ENCODE measurements at regions not wholly inside any gene's neighbourhood (a gene's known extent, or its start where the extent isn't known, plus 50 kb on each side); places are given as distances from the start of the nearest gene placed in this dataset.

- no peak overlapping the region for H3K27ac ChIP-seq
- H3K4me3 ChIP-seq, result no peak overlapping the region
- no peaks in the 10 kb centered on the region for H3K9me3 ChIP-seq
- TF ChIP-seq CTCF (IDR thresholded peaks at IDR 0.05), result no peak
- no peaks in the 10 kb centered on the region for H3K27me3 ChIP-seq
- DNase-seq, result no peak
- H3K36me3 ChIP-seq, result no peaks in the 10 kb centered on the region
- no peak overlapping the region for H3K9ac ChIP-seq (ENCODE audit: low read depth in 2 of 2, low read length in 2 of 2)
- H3K4me1 ChIP-seq, result no peaks in the 10 kb centered on the region
- intact Hi-C loops (cut with DNase I), result no loop called here
Measured at GRCh38 chr18:44370861-44371260, 309.8 kb upstream of the SETBP1 start.

GRCh38 chr18:44374966-44375365 lies 305.7 kb upstream of the SETBP1 start:
- intact Hi-C loops (cut with DNase I), result no loop called here

GRCh38 chr18:44386401-44386800 lies 294.3 kb upstream of the SETBP1 start:
- no peaks in the 10 kb centered on the region for H3K27me3 ChIP-seq
- DNase-seq, result no peak
- no peaks in the 10 kb centered on the region for H3K4me1 ChIP-seq
- H3K36me3 ChIP-seq, result no peaks in the 10 kb centered on the region
- H3K9me3 ChIP-seq, result no peaks in the 10 kb centered on the region
- intact Hi-C loops (cut with DNase I), result no loop called here
- TF ChIP-seq CTCF (IDR thresholded peaks at IDR 0.05), result no peak
- no peak overlapping the region for H3K9ac ChIP-seq (ENCODE audit: low read depth in 2 of 2, low read length in 2 of 2)
- no peak overlapping the region for H3K4me3 ChIP-seq
- H3K27ac ChIP-seq, result no peak overlapping the region

More at GRCh38 chr18:44374966-44375365, 305.7 kb upstream of the SETBP1 start:
- no peaks in the 10 kb centered on the region for H3K9me3 ChIP-seq
- no peak for DNase-seq
- no peak overlapping the region for H3K4me3 ChIP-seq
- H3K9ac ChIP-seq (ENCODE audit: low read depth in 2 of 2, low read length in 2 of 2), result no peak overlapping the region
- H3K27ac ChIP-seq, result no peak overlapping the region
- TF ChIP-seq CTCF (IDR thresholded peaks at IDR 0.05), result no peak
- no peaks in the 10 kb centered on the region for H3K4me1 ChIP-seq
- no peaks in the 10 kb centered on the region for H3K36me3 ChIP-seq
- H3K27me3 ChIP-seq, result no peaks in the 10 kb centered on the region

- Histone ChIP-seq H3K4me1 (no peaks in the 10 kb centered on the region), H3K9me3 (no peaks in the 10 kb centered on the region), H3K27me3 (no peaks in the 10 kb centered on the region), H3K4me3 (no peak overlapping the region), H3K9ac (ENCODE audit: low read depth in 2 of 2, low read length in 2 of 2) (no peak overlapping the region), H3K27ac (no peak overlapping the region), H3K36me3 (no peaks in the 10 kb centered on the region)
- intact Hi-C loops (cut with DNase I), result no loop called here
- DNase-seq, result no peak
- no peak for TF ChIP-seq CTCF (IDR thresholded peaks at IDR 0.05)
Measured at GRCh38 chr18:44388329-44388728, 292.4 kb upstream of the SETBP1 start.

GRCh38 chr18:44392933-44393332 lies 287.8 kb upstream of the SETBP1 start:
- intact Hi-C loops (cut with DNase I), result no loop called here
- Histone ChIP-seq H3K9ac (ENCODE audit: low read depth in 2 of 2, low read length in 2 of 2) (no peak overlapping the region), H3K4me1 (no peaks in the 10 kb centered on the region), H3K4me3 (no peak overlapping the region), H3K9me3 (no peaks in the 10 kb centered on the region), H3K27ac (no peak overlapping the region), H3K27me3 (no peaks in the 10 kb centered on the region), H3K36me3 (no peaks in the 10 kb centered on the region)
- no peak for TF ChIP-seq CTCF (IDR thresholded peaks at IDR 0.05)
- no peak for DNase-seq

- intact Hi-C loops (cut with DNase I), result no loop called here
- no peak for DNase-seq
- Histone ChIP-seq H3K9me3 (no peaks in the 10 kb centered on the region), H3K36me3 (no peaks in the 10 kb centered on the region), H3K4me1 (no peaks in the 10 kb centered on the region), H3K4me3 (no peak overlapping the region), H3K27me3 (no peaks in the 10 kb centered on the region), H3K9ac (ENCODE audit: low read depth in 2 of 2, low read length in 2 of 2) (no peak overlapping the region), H3K27ac (no peak overlapping the region)
- TF ChIP-seq CTCF (IDR thresholded peaks at IDR 0.05), result no peak
Measured at GRCh38 chr18:44393406-44393805, 287.3 kb upstream of the SETBP1 start.
